ENCODE measurements at regions not wholly inside any gene's neighbourhood (a gene's known extent, or its start where the extent isn't known, plus 50 kb on each side); places are given as distances from the start of the nearest gene placed in this dataset.

DNA sequence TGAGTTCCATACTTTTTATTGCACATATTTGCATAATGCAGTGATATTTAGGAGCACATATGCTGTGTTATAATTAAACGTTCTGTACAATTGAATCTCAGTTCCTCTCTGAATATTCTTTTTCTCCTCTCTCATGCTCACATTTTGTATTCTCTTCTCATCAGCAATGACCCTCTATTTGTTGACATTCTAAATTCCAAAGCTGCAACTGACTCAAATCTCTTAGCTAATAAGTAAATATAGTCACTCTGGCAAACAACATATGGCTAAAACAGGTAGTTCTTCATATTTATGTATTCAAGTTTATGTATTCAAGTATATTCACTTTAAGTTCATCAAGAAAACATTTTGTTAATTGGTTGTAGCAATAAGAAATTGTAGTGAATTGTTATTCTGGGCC is 907.4 kb upstream of the VRK2 start:
- DNase-seq = no peak
- H3K9me3 Mint-ChIP-seq (ENCODE audit: unreplicated experiment) = no peaks in the 10 kb centered on the region
- H3K27me3 Mint-ChIP-seq (ENCODE audit: insufficient read depth, unreplicated experiment) = no peaks in the 10 kb centered on the region
- no peaks in the 10 kb centered on the region for H3K27me3 ChIP-seq (replicated peaks; ENCODE audit: control insufficient read depth, insufficient read depth, low read length)
- no peak overlapping the region for H3K4me3 Mint-ChIP-seq (ENCODE audit: unreplicated experiment)
- ChIA-PET POLR2A (no interaction called here), CTCF (no interaction called here)
- BruUV-seq (replicated peaks) = no TSS peak
- H3K4me1 Mint-ChIP-seq (ENCODE audit: low read depth, unreplicated experiment) = no peaks in the 10 kb centered on the region
- H3K4me3 ChIP-seq (ENCODE audit: low read depth, low read length) = no peak overlapping the region
- intact Hi-C loops (cut with micrococcal nuclease; ENCODE audit: unreplicated experiment) = no loop called here
- H3K27ac Mint-ChIP-seq (ENCODE audit: unreplicated experiment) = no peak overlapping the region
- no peaks in the 10 kb centered on the region for H3K9me3 ChIP-seq
- TF ChIP-seq CTCF (IDR thresholded peaks at IDR 0.05; ENCODE audit: insufficient read depth in 1 of 2, low read depth in 1 of 2, low read length in 1 of 2, severe bottlenecking in 1 of 2, unreplicated experiment in 1 of 2) = no peak
- H3K36me3 ChIP-seq (ENCODE audit: control insufficient read depth, insufficient read depth, low read length) = no peaks in the 10 kb centered on the region
- H3K36me3 Mint-ChIP-seq (ENCODE audit: insufficient read depth, unreplicated experiment) = no peaks in the 10 kb centered on the region
- no peaks in the 10 kb centered on the region for H3K4me1 ChIP-seq

DNA sequence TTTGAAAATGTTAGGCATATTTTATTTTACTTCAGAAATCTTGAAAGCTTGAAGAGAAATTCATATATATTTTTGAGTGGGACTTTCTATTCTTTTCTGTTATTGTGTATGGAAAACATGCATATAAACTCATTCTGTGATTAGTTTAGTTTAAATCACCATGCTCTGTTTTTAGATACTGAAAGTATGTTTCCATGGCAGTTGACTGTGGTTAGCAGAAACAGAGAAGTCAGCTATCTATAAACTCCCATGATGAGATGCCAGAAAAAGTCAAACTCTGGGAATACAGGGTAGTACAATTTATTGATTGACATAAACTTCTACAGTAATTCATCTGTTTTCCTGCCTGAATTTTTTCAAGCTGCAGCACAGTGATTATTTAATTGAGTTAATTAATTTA is 905.3 kb upstream of the VRK2 start:
- ChIA-PET CTCF (no interaction called here), POLR2A (no interaction called here)
- H3K36me3 ChIP-seq (ENCODE audit: control insufficient read depth, insufficient read depth, low read length) = no peaks in the 10 kb centered on the region
- H3K9me3 Mint-ChIP-seq (ENCODE audit: unreplicated experiment) = no peaks in the 10 kb centered on the region
- no peaks in the 10 kb centered on the region for H3K27me3 Mint-ChIP-seq (ENCODE audit: insufficient read depth, unreplicated experiment)
- H3K9me3 ChIP-seq = no peaks in the 10 kb centered on the region
- no peak for TF ChIP-seq CTCF (IDR thresholded peaks at IDR 0.05; ENCODE audit: insufficient read depth in 1 of 2, low read depth in 1 of 2, low read length in 1 of 2, severe bottlenecking in 1 of 2, unreplicated experiment in 1 of 2)
- intact Hi-C loops (cut with micrococcal nuclease; ENCODE audit: unreplicated experiment) = no loop called here
- no peaks in the 10 kb centered on the region for H3K36me3 Mint-ChIP-seq (ENCODE audit: insufficient read depth, unreplicated experiment)
- H3K27me3 ChIP-seq (replicated peaks; ENCODE audit: control insufficient read depth, insufficient read depth, low read length) = no peaks in the 10 kb centered on the region
- no peaks in the 10 kb centered on the region for H3K4me1 ChIP-seq
- no peak overlapping the region for H3K4me3 Mint-ChIP-seq (ENCODE audit: unreplicated experiment)
- DNase-seq = no peak
- H3K4me1 Mint-ChIP-seq (ENCODE audit: low read depth, unreplicated experiment) = no peaks in the 10 kb centered on the region
- H3K27ac Mint-ChIP-seq (ENCODE audit: unreplicated experiment) = no peak overlapping the region
- no peak overlapping the region for H3K4me3 ChIP-seq (ENCODE audit: low read depth, low read length)
- no TSS peak for BruUV-seq (replicated peaks)

DNA sequence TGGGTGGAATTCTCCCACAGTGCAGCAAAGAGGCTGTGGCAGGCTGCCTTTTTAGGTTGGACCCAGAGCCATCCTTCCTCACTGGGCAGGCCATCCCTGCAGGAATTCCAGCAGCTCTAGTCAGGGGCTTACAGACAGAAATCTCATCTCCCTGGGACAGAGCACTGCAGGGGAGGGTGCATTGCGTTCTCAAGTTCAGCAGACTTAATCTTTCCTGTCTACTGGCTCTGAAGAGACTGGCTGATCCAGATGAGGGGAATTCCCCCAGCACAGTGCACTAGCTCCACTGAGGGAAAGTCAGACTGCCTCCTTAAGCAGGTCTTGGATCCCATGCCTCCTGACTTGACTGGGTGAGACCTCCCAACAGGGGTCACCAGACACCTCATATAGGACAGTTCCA is 899.7 kb upstream of the VRK2 start:
- ChIA-PET CTCF (no interaction called here), POLR2A (no interaction called here)
- intact Hi-C loops (cut with micrococcal nuclease; ENCODE audit: unreplicated experiment) = no loop called here
- no peak for TF ChIP-seq CTCF (IDR thresholded peaks at IDR 0.05; ENCODE audit: insufficient read depth in 1 of 2, low read depth in 1 of 2, low read length in 1 of 2, severe bottlenecking in 1 of 2, unreplicated experiment in 1 of 2)
- no peaks in the 10 kb centered on the region for H3K36me3 Mint-ChIP-seq (ENCODE audit: insufficient read depth, unreplicated experiment)
- no peak overlapping the region for H3K4me3 ChIP-seq (ENCODE audit: low read depth, low read length)
- no peaks in the 10 kb centered on the region for H3K4me1 ChIP-seq
- no peak overlapping the region for H3K4me3 Mint-ChIP-seq (ENCODE audit: unreplicated experiment)
- H3K27me3 Mint-ChIP-seq (ENCODE audit: insufficient read depth, unreplicated experiment) = no peaks in the 10 kb centered on the region
- H3K27ac Mint-ChIP-seq (ENCODE audit: unreplicated experiment) = no peak overlapping the region
- H3K27me3 ChIP-seq (replicated peaks; ENCODE audit: control insufficient read depth, insufficient read depth, low read length) = no peaks in the 10 kb centered on the region
- no peaks in the 10 kb centered on the region for H3K9me3 ChIP-seq
- no peaks in the 10 kb centered on the region for H3K36me3 ChIP-seq (ENCODE audit: control insufficient read depth, insufficient read depth, low read length)
- BruUV-seq (replicated peaks) = no TSS peak
- no peaks in the 10 kb centered on the region for H3K4me1 Mint-ChIP-seq (ENCODE audit: low read depth, unreplicated experiment)
- no peak for DNase-seq
- H3K9me3 Mint-ChIP-seq (ENCODE audit: unreplicated experiment) = peaks cover 18% of the 10 kb centered on the region

Data from Caco-2 (cell line).